Pancreas (tissue), 10 donors: ENCODE measurements at regions not wholly inside any gene's neighbourhood (a gene's known extent, or its start where the extent isn't known, plus 50 kb on each side); places are given as distances from the start of the nearest gene placed in this dataset.
A peak's percentile ranks its signal among the peaks of the same experiment; 100 is the strongest.

Experiments
- ATAC-seq, 4 donors: fragments of 200-7000 bp; cut with Tn5 transposase; one replicate each; pipeline versions ENCODE4 v1.8.0 to v1.9.1; 2020; ENCODE audit warnings: mild to moderate bottlenecking in 4 of 4, moderate library complexity in 4 of 4
- DNase-seq, 6 donors: peaks; one replicate each; pipeline ENCODE4 v3.0.0-alpha.2; 2020
- FAIRE-seq: peaks from 2 replicates; lab custom pipeline; 2012; peaks lifted over from hg19 to GRCh38; lab: Jason Lieb, UNC
- H3K27ac ChIP-seq, 4 donors: fragments of 200-600 bp; sonication (generic); 1 replicate in 3 of 4; 2 replicates in 1 of 4; pipeline versions ENCODE4 v1.5.0 to v1.8.0; 2020
- H3K27me3 ChIP-seq, 4 donors: fragments of 200-600 bp; one replicate each; pipeline ENCODE4 v1.8.0; 2021
- H3K36me3 ChIP-seq, 3 donors: fragments of 200-600 bp; sonication (generic) in 1 of 3; one replicate each; pipeline versions ENCODE4 v1.5.0 to v1.8.0; 2020 to 2021
- H3K4me1 ChIP-seq, 3 donors: fragments of 200-600 bp; one replicate each; pipeline ENCODE4 v1.8.0; 2021
- H3K4me3 ChIP-seq, 4 donors: fragments of 200-600 bp; sonication (generic) in 2 of 4; one replicate each; pipeline versions ENCODE4 v1.5.0 to v1.8.0; 2020 to 2021
- H3K9me3 ChIP-seq, 4 donors: fragments of 200-600 bp; one replicate each; pipeline ENCODE4 v1.8.0; 2021
- CTCF ChIP-seq, 4 donors: fragments of 200-600 bp; sonication (generic) in 3 of 4; IDR thresholded peaks; one replicate each; pipeline versions ENCODE4 v1.5.0 to v1.8.0; 2021; ENCODE audit warnings: antibody characterized with exemption in 4 of 4
- WGBS, 2 donors: extraction: QIAGEN DNeasy Blood & Tissue Kit; methylation state at CpG; one replicate each; pipeline ENCODE4 v1.1.7; 2013; 5-methylcytosine and 5-hydroxymethylcytosine counted together
- intact Hi-C, 3 donors: fragments of 100-400 bp; cut with DNase I; formaldehyde crosslinking; loops; one replicate each; pipeline versions ENCODE4 v1.11.1 to v1.14.2; 2022
- donor health status: healthy with polysubstance abuse.
- donor health status: DM: no; HTN: no; CAD: no; lungs with moderate emphysema.
- donor health status: DM: no; HTN: no; CAD: no.
- donor health status: control.
- donor health status: control.
- donor health status: Bipolar disorder and iron deficiency.
- donor health status: DM: yes; HTN: yes; CAD: no.
- donor health status: DM: no; HTN: no; CAD: no.
- donor health status: DM: no; HTN: no; CAD: no.
- donor health status: DM: yes; HTN: yes; CAD: no.

- Histone ChIP-seq H3K27ac (no peak overlapping the region), H3K4me3 (no peak overlapping the region), H3K36me3 (no peaks in the 10 kb centered on the region), H3K27me3 (no peaks in the 10 kb centered on the region), H3K4me1 (no peaks in the 10 kb centered on the region), H3K9me3 (no peaks in the 10 kb centered on the region)
- FAIRE-seq (no peak), ATAC-seq (peak in 2 of 4 donors; percentile 20 to 53), DNase-seq (peak in 1 of 6 donors; percentile 11)
- no peak for TF ChIP-seq CTCF (IDR thresholded peaks at IDR 0.05)
- intact Hi-C loops, result no loop called here
Measured at GRCh38 chr3:70608434-70608833, 296.0 kb upstream of the MDFIC2 start.

- TF ChIP-seq CTCF (IDR thresholded peaks at IDR 0.05), result no peak
- H3K4me1 ChIP-seq, result no peaks in the 10 kb centered on the region
- intact Hi-C loops, result no loop called here
- H3K9me3 ChIP-seq, result no peaks in the 10 kb centered on the region
- 67 to 71% methylated on average over 4 of the region's 4 CpGs for WGBS, 2 donors
- FAIRE-seq, result no peak
- no peak overlapping the region for H3K27ac ChIP-seq
- DNase-seq, result no peak
- no peak for ATAC-seq
- H3K4me3 ChIP-seq, result no peak overlapping the region
- H3K36me3 ChIP-seq, result no peaks in the 10 kb centered on the region
- H3K27me3 ChIP-seq, result no peaks in the 10 kb centered on the region
Measured at GRCh38 chr3:70607469-70607868, 295.0 kb upstream of the MDFIC2 start.

GRCh38 chr3:70606018-70606417 is 293.6 kb upstream of the MDFIC2 start:
- no peak overlapping the region for H3K27ac ChIP-seq
- intact Hi-C loops, result no loop called here
- no peak overlapping the region for H3K4me3 ChIP-seq
- no peaks in the 10 kb centered on the region for H3K9me3 ChIP-seq
- TF ChIP-seq CTCF (IDR thresholded peaks at IDR 0.05), result no peak
- H3K27me3 ChIP-seq, result no peaks in the 10 kb centered on the region
- H3K36me3 ChIP-seq, result no peaks in the 10 kb centered on the region
- H3K4me1 ChIP-seq, result no peaks in the 10 kb centered on the region
- FAIRE-seq (no peak), DNase-seq (no peak), ATAC-seq (no peak)

- Histone ChIP-seq H3K9me3 (no peaks in the 10 kb centered on the region), H3K27ac (no peak overlapping the region), H3K4me3 (no peak overlapping the region), H3K36me3 (no peaks in the 10 kb centered on the region), H3K27me3 (no peaks in the 10 kb centered on the region), H3K4me1 (no peaks in the 10 kb centered on the region)
- no peak for TF ChIP-seq CTCF (IDR thresholded peaks at IDR 0.05)
- 55 to 56% methylated on average over 3 of the region's 3 CpGs for WGBS, 2 donors
- intact Hi-C loops, result no loop called here
- ATAC-seq (no peak), FAIRE-seq (no peak), DNase-seq (no peak)
Measured at GRCh38 chr3:70603103-70603502, 290.7 kb upstream of the MDFIC2 start.

GRCh38 chr3:70597312-70597711 is 284.9 kb upstream of the MDFIC2 start:
- Histone ChIP-seq H3K4me1 (no peaks in the 10 kb centered on the region), H3K27me3 (no peaks in the 10 kb centered on the region), H3K36me3 (no peaks in the 10 kb centered on the region), H3K9me3 (no peaks in the 10 kb centered on the region), H3K27ac (no peak overlapping the region), H3K4me3 (no peak overlapping the region)
- no peak for TF ChIP-seq CTCF (IDR thresholded peaks at IDR 0.05)
- WGBS, 2 donors, result 91 to 93% methylated on average over 2 of the region's 2 CpGs
- intact Hi-C loops, result no loop called here
- no peak for ATAC-seq
- no peak for DNase-seq
- FAIRE-seq, result no peak
